CD4-positive, alpha-beta memory T cell (primary cell): ENCODE measurements at regions not wholly inside any gene's neighbourhood (a gene's known extent, or its start where the extent isn't known, plus 50 kb on each side); places are given as distances from the start of the nearest gene placed in this dataset.

Experiments used
- CTCF ChIA-PET: fragments of 350-600 bp; sonication (Branson Sonifier 250); formaldehyde crosslinking; loops from one replicate; lab custom pipeline; 2021; ENCODE audit warnings: inconsistent platforms; ENCODE audit not compliant: partially characterized antibody; lab: Charles Lee
- POLR2A ChIA-PET: fragments of 350-600 bp; sonication (Branson Sonifier 250); formaldehyde crosslinking; loops from one replicate; lab custom pipeline; 2021; ENCODE audit not compliant: partially characterized antibody; lab: Charles Lee
- DNase-seq, 5 donors: peaks; one replicate each; pipeline versions ENCODE4 v3.0.0 to v3.0.0-alpha.2; 2020 to 2022; ENCODE audit warnings: mixed read lengths in 1 of 5
- H3K27ac ChIP-seq: one replicate; pipeline ENCODE4 v1.7.0; 2013; ENCODE audit warnings: low read depth, low read length
- H3K27me3 ChIP-seq: 2 replicates; pipeline ENCODE4 v1.7.0; 2013; ENCODE audit warnings: mild to moderate bottlenecking, low read length, moderate library complexity; ENCODE audit not compliant: insufficient read depth
- H3K36me3 ChIP-seq: 2 replicates; pipeline ENCODE4 v1.7.0; 2013; ENCODE audit warnings: mild to moderate bottlenecking, low read length, moderate library complexity; ENCODE audit not compliant: insufficient read depth
- H3K4me1 ChIP-seq: 2 replicates; pipeline ENCODE4 v1.7.0; 2013; ENCODE audit warnings: mild to moderate bottlenecking, low read length, moderate library complexity; ENCODE audit not compliant: insufficient read depth
- H3K4me3 ChIP-seq, 2 donors: one replicate each; pipeline ENCODE4 v1.7.0; 2013; ENCODE audit warnings: low read length in 2 of 2, mild to moderate bottlenecking in 1 of 2
- H3K9me3 ChIP-seq, 2 donors: one replicate each; pipeline ENCODE4 v1.7.0; 2013; ENCODE audit warnings: low read length in 2 of 2, control low read depth in 1 of 2; ENCODE audit not compliant: control insufficient read depth in 1 of 2
- H3K27ac Mint-ChIP-seq, 7 donors: one replicate each; pipeline ENCODE4 v1.8.0; 2020 to 2021; ENCODE audit warnings: mixed read lengths in 7 of 7, mild to moderate bottlenecking in 6 of 7, inconsistent platforms in 3 of 7, moderate library complexity in 3 of 7
- H3K27me3 Mint-ChIP-seq, 2 donors: one replicate each; pipeline ENCODE4 v1.8.0; 2020 to 2021; ENCODE audit warnings: mixed read lengths in 2 of 2
- H3K36me3 Mint-ChIP-seq, 2 donors: one replicate each; pipeline ENCODE4 v1.8.0; 2020 to 2021; ENCODE audit warnings: mixed read lengths in 2 of 2, inconsistent platforms in 1 of 2, mild to moderate bottlenecking in 1 of 2
- H3K4me1 Mint-ChIP-seq, 4 donors: one replicate each; pipeline ENCODE4 v1.8.0; 2020 to 2021; ENCODE audit warnings: mixed read lengths in 4 of 4, mild to moderate bottlenecking in 1 of 4
- H3K4me3 Mint-ChIP-seq, 8 donors: one replicate each; pipeline ENCODE4 v1.8.0; 2020 to 2021; ENCODE audit warnings: mixed read lengths in 8 of 8, mild to moderate bottlenecking in 7 of 8, moderate library complexity in 6 of 8, inconsistent platforms in 3 of 8
- H3K9me3 Mint-ChIP-seq, 8 donors: one replicate each; pipeline ENCODE4 v1.8.0; 2020 to 2021; ENCODE audit warnings: mixed read lengths in 8 of 8, mild to moderate bottlenecking in 5 of 8, inconsistent platforms in 3 of 8, moderate library complexity in 1 of 8
- intact Hi-C: fragments of 100-400 bp; cut with micrococcal nuclease; formaldehyde crosslinking; loops from one replicate; pipeline ENCODE4 v1.15.1; 2023

- Mint-ChIP-seq H3K27ac (no peak overlapping the region), H3K4me1 (no peaks in the 10 kb centered on the region), H3K27me3 (peaks cover 0 to 1% of the 10 kb centered on the region in 2 donors), H3K9me3 (peaks cover 0 to 21% (median 6%) of the 10 kb centered on the region in 8 donors), H3K4me3 (no peak overlapping the region), H3K36me3 (no peaks in the 10 kb centered on the region)
- Histone ChIP-seq H3K4me1 (no peaks in the 10 kb centered on the region), H3K4me3 (no peak overlapping the region), H3K36me3 (no peaks in the 10 kb centered on the region), H3K9me3 (no peaks in the 10 kb centered on the region), H3K27me3 (no peaks in the 10 kb centered on the region), H3K27ac (no peak overlapping the region)
- intact Hi-C loops: no loop called here
- ChIA-PET POLR2A (no interaction called here), CTCF (no interaction called here)
- DNase-seq: no peak
Measured at GRCh38 chr6:112427499-112427898, 80.4 kb downstream of the RFPL4B start.

- Mint-ChIP-seq H3K4me3 (no peak overlapping the region), H3K36me3 (no peaks in the 10 kb centered on the region), H3K27ac (no peak overlapping the region), H3K9me3 (peaks cover 0 to 21% (median 6%) of the 10 kb centered on the region in 8 donors), H3K4me1 (no peaks in the 10 kb centered on the region), H3K27me3 (peaks cover 0 to 1% of the 10 kb centered on the region in 2 donors)
- no peak for DNase-seq
- Histone ChIP-seq H3K27ac (no peak overlapping the region), H3K9me3 (no peaks in the 10 kb centered on the region), H3K4me3 (no peak overlapping the region), H3K27me3 (no peaks in the 10 kb centered on the region), H3K36me3 (no peaks in the 10 kb centered on the region), H3K4me1 (no peaks in the 10 kb centered on the region)
- intact Hi-C loops: no loop called here
- CTCF ChIA-PET: no interaction called here
- POLR2A ChIA-PET: no interaction called here
Measured at GRCh38 chr6:112428477-112428876, 81.3 kb downstream of the RFPL4B start.

DNA sequence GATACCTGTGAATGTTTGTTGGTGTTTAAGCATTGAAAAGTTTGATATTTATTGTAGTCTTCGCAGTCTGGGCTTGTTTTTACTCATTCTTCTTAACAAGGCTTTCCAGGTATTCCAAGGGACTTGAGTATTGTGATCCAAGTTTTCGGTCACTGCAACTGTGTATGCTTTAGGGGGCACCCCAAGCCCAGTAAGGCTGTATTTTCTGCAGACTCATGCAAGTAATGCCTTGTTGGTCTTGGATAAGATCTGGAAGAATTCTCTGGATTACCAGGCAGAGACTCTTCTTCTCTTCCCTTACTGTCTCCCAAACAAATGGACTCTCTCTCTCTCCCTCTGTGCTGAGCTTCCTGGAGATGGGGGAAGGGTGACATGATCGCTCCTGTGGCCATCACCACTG, 82.1 kb downstream of the RFPL4B start:
- H3K27ac Mint-ChIP-seq: no peak overlapping the region
- CTCF ChIA-PET: no interaction called here
- Histone ChIP-seq H3K27ac (no peak overlapping the region), H3K27me3 (no peaks in the 10 kb centered on the region), H3K9me3 (no peaks in the 10 kb centered on the region), H3K36me3 (no peaks in the 10 kb centered on the region), H3K4me3 (no peak overlapping the region), H3K4me1 (no peaks in the 10 kb centered on the region)
- H3K4me3 Mint-ChIP-seq: no peak overlapping the region
- POLR2A ChIA-PET: no interaction called here
- intact Hi-C loops: no loop called here
- peaks cover 0 to 14% (median 6%) of the 10 kb centered on the region in 8 donors for H3K9me3 Mint-ChIP-seq
- peaks cover 0 to 1% of the 10 kb centered on the region in 2 donors for H3K27me3 Mint-ChIP-seq
- H3K36me3 Mint-ChIP-seq: no peaks in the 10 kb centered on the region
- no peaks in the 10 kb centered on the region for H3K4me1 Mint-ChIP-seq
- DNase-seq: no peak

- H3K4me3 ChIP-seq: no peak overlapping the region
- Mint-ChIP-seq H3K36me3 (no peaks in the 10 kb centered on the region), H3K9me3 (peaks cover 0 to 6% (median 0%) of the 10 kb centered on the region in 8 donors), H3K27me3 (peaks cover 0 to 1% of the 10 kb centered on the region in 2 donors), H3K4me1 (no peaks in the 10 kb centered on the region), H3K27ac (no peak overlapping the region), H3K4me3 (no peak overlapping the region)
- no peak overlapping the region for H3K27ac ChIP-seq
- intact Hi-C loops: no loop called here
- H3K9me3 ChIP-seq: no peaks in the 10 kb centered on the region
- H3K4me1 ChIP-seq: no peaks in the 10 kb centered on the region
- DNase-seq: no peak
- CTCF ChIA-PET: no interaction called here
- no peaks in the 10 kb centered on the region for H3K27me3 ChIP-seq
- H3K36me3 ChIP-seq: no peaks in the 10 kb centered on the region
- POLR2A ChIA-PET: no interaction called here
Measured at GRCh38 chr6:112431803-112432202, 84.7 kb downstream of the RFPL4B start.

GRCh38 chr6:112432853-112433252, 85.7 kb downstream of the RFPL4B start:
- ChIA-PET CTCF (no interaction called here), POLR2A (no interaction called here)
- peaks cover 0 to 5% (median 0%) of the 10 kb centered on the region in 8 donors for H3K9me3 Mint-ChIP-seq
- Histone ChIP-seq H3K9me3 (no peaks in the 10 kb centered on the region), H3K4me3 (no peak overlapping the region), H3K27ac (no peak overlapping the region), H3K27me3 (no peaks in the 10 kb centered on the region), H3K4me1 (no peaks in the 10 kb centered on the region), H3K36me3 (no peaks in the 10 kb centered on the region)
- H3K4me1 Mint-ChIP-seq: no peaks in the 10 kb centered on the region
- no peaks in the 10 kb centered on the region for H3K36me3 Mint-ChIP-seq
- no peak for DNase-seq
- H3K27me3 Mint-ChIP-seq: peaks cover 0 to 1% of the 10 kb centered on the region in 2 donors
- H3K27ac Mint-ChIP-seq: no peak overlapping the region
- H3K4me3 Mint-ChIP-seq: no peak overlapping the region
- intact Hi-C loops: no loop called here

DNA sequence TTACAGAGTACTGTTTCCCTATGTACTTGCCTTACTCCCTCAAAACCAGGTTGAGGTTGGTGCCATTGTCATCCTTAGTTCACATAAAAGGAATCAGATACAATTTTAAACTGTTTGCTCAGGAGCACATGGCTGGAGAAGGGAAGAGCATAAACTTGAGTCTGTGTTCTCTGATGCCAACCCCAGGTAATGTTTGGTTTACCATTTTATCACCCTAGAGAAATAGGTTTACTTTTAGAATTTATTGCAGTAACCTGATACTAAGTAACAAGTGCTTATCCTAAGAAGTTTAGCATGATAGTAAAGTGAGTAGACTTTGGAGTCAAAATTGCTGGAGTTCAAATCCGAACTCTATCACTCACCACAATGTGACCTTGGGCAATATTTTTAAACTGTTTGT, 86.3 kb downstream of the RFPL4B start:
- Mint-ChIP-seq H3K9me3 (peaks cover 0 to 3% (median 0%) of the 10 kb centered on the region in 8 donors), H3K27me3 (no peaks in the 10 kb centered on the region), H3K4me3 (no peak overlapping the region), H3K27ac (no peak overlapping the region), H3K36me3 (no peaks in the 10 kb centered on the region), H3K4me1 (no peaks in the 10 kb centered on the region)
- no peaks in the 10 kb centered on the region for H3K4me1 ChIP-seq
- intact Hi-C loops: no loop called here
- H3K36me3 ChIP-seq: no peaks in the 10 kb centered on the region
- no peak overlapping the region for H3K4me3 ChIP-seq
- H3K27me3 ChIP-seq: no peaks in the 10 kb centered on the region
- no peaks in the 10 kb centered on the region for H3K9me3 ChIP-seq
- CTCF ChIA-PET: no interaction called here
- no peak overlapping the region for H3K27ac ChIP-seq
- POLR2A ChIA-PET: no interaction called here
- DNase-seq: no peak

GRCh38 chr6:112434896-112435435, 87.8 kb downstream of the RFPL4B start:
- ChIA-PET CTCF (no interaction called here), POLR2A (no interaction called here)
- H3K4me1 ChIP-seq: no peaks in the 10 kb centered on the region
- H3K27ac ChIP-seq: no peak overlapping the region
- Mint-ChIP-seq H3K27me3 (no peaks in the 10 kb centered on the region), H3K4me3 (no peak overlapping the region), H3K9me3 (peaks cover 0 to 3% (median 0%) of the 10 kb centered on the region in 8 donors), H3K36me3 (no peaks in the 10 kb centered on the region), H3K4me1 (no peaks in the 10 kb centered on the region), H3K27ac (no peak overlapping the region)
- no peaks in the 10 kb centered on the region for H3K27me3 ChIP-seq
- DNase-seq: no peak
- H3K36me3 ChIP-seq: no peaks in the 10 kb centered on the region
- no peaks in the 10 kb centered on the region for H3K9me3 ChIP-seq
- intact Hi-C loops: no loop called here
- no peak overlapping the region for H3K4me3 ChIP-seq

DNA sequence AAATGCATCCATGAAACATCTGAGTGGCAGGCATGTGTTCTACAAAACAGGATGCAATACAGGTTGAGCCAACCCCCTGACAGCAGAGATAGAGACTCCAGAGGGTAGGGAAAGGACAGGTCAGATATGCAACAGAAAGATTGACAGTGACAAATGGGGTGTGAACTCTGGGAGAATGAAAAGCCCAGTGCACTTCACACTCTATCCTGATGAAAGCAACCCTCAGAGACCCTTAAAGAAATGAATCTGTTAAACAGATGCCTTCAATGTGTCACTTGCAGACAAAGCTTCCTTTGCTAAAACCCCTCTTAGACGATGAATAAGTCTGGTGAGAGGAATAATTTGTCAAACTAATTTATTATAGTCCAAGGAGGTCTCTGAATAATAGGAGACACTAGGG, 89.9 kb downstream of the RFPL4B start:
- no peak for DNase-seq
- Mint-ChIP-seq H3K27me3 (no peaks in the 10 kb centered on the region), H3K9me3 (no peaks in the 10 kb centered on the region), H3K36me3 (no peaks in the 10 kb centered on the region), H3K4me3 (no peak overlapping the region), H3K4me1 (no peaks in the 10 kb centered on the region), H3K27ac (no peak overlapping the region)
- H3K36me3 ChIP-seq: no peaks in the 10 kb centered on the region
- CTCF ChIA-PET: no interaction called here
- no peaks in the 10 kb centered on the region for H3K4me1 ChIP-seq
- no peaks in the 10 kb centered on the region for H3K9me3 ChIP-seq
- POLR2A ChIA-PET: no interaction called here
- intact Hi-C loops: no loop called here
- H3K27ac ChIP-seq: no peak overlapping the region
- no peak overlapping the region for H3K4me3 ChIP-seq
- H3K27me3 ChIP-seq: no peaks in the 10 kb centered on the region
